ENCODE measurements at regions not wholly inside any gene's neighbourhood (a gene's known extent, or its start where the extent isn't known, plus 50 kb on each side); places are given as distances from the start of the nearest gene placed in this dataset.
"Not testable (repeated sequence)": the region's sequence is repeated elsewhere in the genome, so short reads cannot be mapped to it uniquely, and the experiment has no call there.

- H3K4me3 ChIP-seq (replicated peaks in 1 of 3; ENCODE audit: low read depth in 2 of 3, low read length in 3 of 3); H3K27ac ChIP-seq (ENCODE audit: low read depth in 1 of 2, low read length in 2 of 2); H3K79me2 ChIP-seq (ENCODE audit: insufficient read depth, low read length); H2AFZ ChIP-seq (ENCODE audit: insufficient read depth, low read depth, low read length, poor library complexity, severe bottlenecking); H3K36me3 Mint-ChIP-seq; H3K9me3 Mint-ChIP-seq; H3K27me3 ChIP-seq (ENCODE audit: control insufficient read depth in 2 of 2, insufficient read depth in 2 of 2, low read length in 2 of 2); DNase-seq; H3K36me3 ChIP-seq (replicated peaks in 1 of 2; ENCODE audit: control insufficient read depth in 1 of 2, insufficient read depth in 2 of 2, low read length in 2 of 2); H4K20me1 ChIP-seq (ENCODE audit: insufficient read depth, low read length); H3K9ac ChIP-seq (ENCODE audit: insufficient read depth, low read length, poor library complexity, severe bottlenecking); H3K27me3 Mint-ChIP-seq (ENCODE audit: low read depth in 3 of 3); H3K9me3 ChIP-seq (replicated peaks in 1 of 2; ENCODE audit: control insufficient read depth in 1 of 2, insufficient read depth in 1 of 2, low read length in 2 of 2); H3K4me1 Mint-ChIP-seq; H3K27ac Mint-ChIP-seq; H3K4me1 ChIP-seq (ENCODE audit: control insufficient read depth in 1 of 2, insufficient read depth in 2 of 2, low read length in 2 of 2); H3K4me3 Mint-ChIP-seq; intact Hi-C loops (cut with micrococcal nuclease); H3K4me2 ChIP-seq (replicated peaks; ENCODE audit: extremely low read depth, low read length, poor library complexity, severe bottlenecking): not testable (repeated sequence)
- WGBS (ENCODE audit: insufficient coverage) = 67% methylated on average over 2 of the region's 3 CpGs
These were observed 179.8 kb upstream of the OSBPL11 start for GRCh38 chr3:125775106-125775505.

GRCh38 chr3:125775606-125776294 lies 180.5 kb upstream of the OSBPL11 start:
- H3K27me3 Mint-ChIP-seq (ENCODE audit: low read depth in 3 of 3); H3K4me1 Mint-ChIP-seq; H3K27me3 ChIP-seq (ENCODE audit: control insufficient read depth in 2 of 2, insufficient read depth in 2 of 2, low read length in 2 of 2); DNase-seq; intact Hi-C loops (cut with micrococcal nuclease); H3K9me3 ChIP-seq (replicated peaks in 1 of 2; ENCODE audit: control insufficient read depth in 1 of 2, insufficient read depth in 1 of 2, low read length in 2 of 2); H3K27ac ChIP-seq (ENCODE audit: low read depth in 1 of 2, low read length in 2 of 2); H3K36me3 Mint-ChIP-seq; H3K36me3 ChIP-seq (replicated peaks in 1 of 2; ENCODE audit: control insufficient read depth in 1 of 2, insufficient read depth in 2 of 2, low read length in 2 of 2); H2AFZ ChIP-seq (ENCODE audit: insufficient read depth, low read depth, low read length, poor library complexity, severe bottlenecking); H3K4me1 ChIP-seq (ENCODE audit: control insufficient read depth in 1 of 2, insufficient read depth in 2 of 2, low read length in 2 of 2); H3K4me3 ChIP-seq (replicated peaks in 1 of 3; ENCODE audit: low read depth in 2 of 3, low read length in 3 of 3); H3K4me3 Mint-ChIP-seq; H3K9ac ChIP-seq (ENCODE audit: insufficient read depth, low read length, poor library complexity, severe bottlenecking); H3K9me3 Mint-ChIP-seq; H3K4me2 ChIP-seq (replicated peaks; ENCODE audit: extremely low read depth, low read length, poor library complexity, severe bottlenecking); H4K20me1 ChIP-seq (ENCODE audit: insufficient read depth, low read length); H3K79me2 ChIP-seq (ENCODE audit: insufficient read depth, low read length): not testable (repeated sequence)
- 78% methylated on average over 3 of the region's 7 CpGs for WGBS (ENCODE audit: insufficient coverage)
- H3K27ac Mint-ChIP-seq = peak overlapping the region in 1 of 7 donors; percentile 13

- H3K27ac Mint-ChIP-seq = not testable (repeated sequence)
These were observed 184.0 kb upstream of the OSBPL11 start for GRCh38 chr3:125779276-125779675.

GRCh38 chr3:125779918-125780317 lies 184.6 kb upstream of the OSBPL11 start:
- intact Hi-C loops (cut with micrococcal nuclease); H3K4me3 ChIP-seq (replicated peaks in 1 of 3; ENCODE audit: low read depth in 2 of 3, low read length in 3 of 3); H3K36me3 ChIP-seq (replicated peaks in 1 of 2; ENCODE audit: control insufficient read depth in 1 of 2, insufficient read depth in 2 of 2, low read length in 2 of 2); H2AFZ ChIP-seq (ENCODE audit: insufficient read depth, low read depth, low read length, poor library complexity, severe bottlenecking); H3K4me2 ChIP-seq (replicated peaks; ENCODE audit: extremely low read depth, low read length, poor library complexity, severe bottlenecking); H3K27me3 Mint-ChIP-seq (ENCODE audit: low read depth in 3 of 3); H3K79me2 ChIP-seq (ENCODE audit: insufficient read depth, low read length); H3K27ac ChIP-seq (ENCODE audit: low read depth in 1 of 2, low read length in 2 of 2); H3K4me1 ChIP-seq (ENCODE audit: control insufficient read depth in 1 of 2, insufficient read depth in 2 of 2, low read length in 2 of 2); H3K9me3 ChIP-seq (replicated peaks in 1 of 2; ENCODE audit: control insufficient read depth in 1 of 2, insufficient read depth in 1 of 2, low read length in 2 of 2); H3K9ac ChIP-seq (ENCODE audit: insufficient read depth, low read length, poor library complexity, severe bottlenecking); H3K4me3 Mint-ChIP-seq; H3K36me3 Mint-ChIP-seq; H3K27me3 ChIP-seq (ENCODE audit: control insufficient read depth in 2 of 2, insufficient read depth in 2 of 2, low read length in 2 of 2); H4K20me1 ChIP-seq (ENCODE audit: insufficient read depth, low read length); DNase-seq; H3K4me1 Mint-ChIP-seq; H3K9me3 Mint-ChIP-seq: not testable (repeated sequence)
- peak overlapping the region in 1 of 7 donors; percentile 61 for H3K27ac Mint-ChIP-seq
- WGBS (ENCODE audit: insufficient coverage) = 95% methylated on average over 2 of the region's 5 CpGs

More at GRCh38 chr3:125779276-125779675, 184.0 kb upstream of the OSBPL11 start:
- H3K9me3 ChIP-seq (replicated peaks in 1 of 2; ENCODE audit: control insufficient read depth in 1 of 2, insufficient read depth in 1 of 2, low read length in 2 of 2); DNase-seq; H3K27me3 Mint-ChIP-seq (ENCODE audit: low read depth in 3 of 3); intact Hi-C loops (cut with micrococcal nuclease); H3K4me2 ChIP-seq (replicated peaks; ENCODE audit: extremely low read depth, low read length, poor library complexity, severe bottlenecking); H3K4me1 Mint-ChIP-seq; H4K20me1 ChIP-seq (ENCODE audit: insufficient read depth, low read length); H3K27me3 ChIP-seq (ENCODE audit: control insufficient read depth in 2 of 2, insufficient read depth in 2 of 2, low read length in 2 of 2); H3K36me3 Mint-ChIP-seq; H3K27ac ChIP-seq (ENCODE audit: low read depth in 1 of 2, low read length in 2 of 2); H3K36me3 ChIP-seq (replicated peaks in 1 of 2; ENCODE audit: control insufficient read depth in 1 of 2, insufficient read depth in 2 of 2, low read length in 2 of 2); H3K9ac ChIP-seq (ENCODE audit: insufficient read depth, low read length, poor library complexity, severe bottlenecking); H3K79me2 ChIP-seq (ENCODE audit: insufficient read depth, low read length); H2AFZ ChIP-seq (ENCODE audit: insufficient read depth, low read depth, low read length, poor library complexity, severe bottlenecking); H3K4me3 Mint-ChIP-seq; H3K4me1 ChIP-seq (ENCODE audit: control insufficient read depth in 1 of 2, insufficient read depth in 2 of 2, low read length in 2 of 2); H3K4me3 ChIP-seq (replicated peaks in 1 of 3; ENCODE audit: low read depth in 2 of 3, low read length in 3 of 3); H3K9me3 Mint-ChIP-seq: not testable (repeated sequence)
- WGBS (ENCODE audit: insufficient coverage) = no CpG with 5 or more reads among the region's 1 CpG
